EL (cell line): ENCODE measurements at regions not wholly inside any gene's neighbourhood (a gene's known extent, or its start where the extent isn't known, plus 50 kb on each side); places are given as distances from the start of the nearest gene placed in this dataset.
"Not testable (repeated sequence)": the region's sequence is repeated elsewhere in the genome, so short reads cannot be mapped to it uniquely, and the experiment has no call there.

Source experiments
- DNase-seq: peaks from one replicate; pipeline ENCODE4 v3.0.0-alpha.2; 2016

DNA sequence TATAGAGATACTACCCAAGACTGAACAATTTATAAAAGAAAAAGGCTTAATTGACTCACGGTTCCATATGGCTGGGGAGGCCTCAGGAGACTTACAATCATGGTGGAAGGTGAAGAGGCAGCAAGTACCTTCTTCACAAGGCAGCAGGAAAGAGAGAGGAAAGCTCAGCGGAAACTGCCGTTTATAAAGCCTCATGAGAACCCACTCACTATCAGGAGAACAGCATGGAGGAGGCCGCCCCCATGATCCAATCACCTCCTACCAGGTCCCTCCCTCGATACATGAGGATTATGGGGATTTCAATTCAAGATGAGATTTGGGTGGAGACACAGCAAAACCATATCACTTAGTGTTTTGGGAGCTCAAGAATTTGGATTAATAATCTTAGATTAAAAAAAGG, 240.2 kb downstream of the UACA start:
- DNase-seq: no peak

DNA sequence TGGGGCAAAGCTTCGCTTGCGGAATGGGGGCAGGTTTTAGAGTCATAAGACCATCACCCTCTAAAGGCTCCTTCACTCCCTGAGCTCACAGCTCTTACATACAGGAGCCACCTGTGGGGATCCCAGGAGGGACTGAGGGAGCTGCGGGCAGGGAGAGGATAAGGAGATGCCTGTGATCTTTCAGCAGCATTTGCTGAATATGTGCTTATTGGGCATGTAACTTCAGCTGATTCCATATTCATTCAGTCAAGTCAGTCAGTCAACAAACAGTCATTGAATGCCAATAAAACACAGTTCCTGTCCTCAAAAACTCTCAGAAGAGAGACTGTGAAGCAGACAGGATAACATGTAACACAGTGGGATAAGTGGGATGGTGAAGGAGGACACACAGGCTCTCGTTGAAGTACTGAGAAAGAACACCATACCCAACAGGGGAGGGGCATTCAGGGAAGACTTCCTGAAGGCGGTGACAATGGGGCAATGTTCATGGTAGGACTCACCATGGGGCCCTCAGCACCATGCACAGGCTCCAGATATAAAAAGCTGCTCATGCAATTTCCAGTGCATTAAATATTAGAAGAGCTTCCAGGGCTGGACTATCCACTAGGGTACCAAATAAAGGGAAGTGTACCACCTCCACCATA, 240.9 kb downstream of the UACA start:
- DNase-seq: no peak

DNA sequence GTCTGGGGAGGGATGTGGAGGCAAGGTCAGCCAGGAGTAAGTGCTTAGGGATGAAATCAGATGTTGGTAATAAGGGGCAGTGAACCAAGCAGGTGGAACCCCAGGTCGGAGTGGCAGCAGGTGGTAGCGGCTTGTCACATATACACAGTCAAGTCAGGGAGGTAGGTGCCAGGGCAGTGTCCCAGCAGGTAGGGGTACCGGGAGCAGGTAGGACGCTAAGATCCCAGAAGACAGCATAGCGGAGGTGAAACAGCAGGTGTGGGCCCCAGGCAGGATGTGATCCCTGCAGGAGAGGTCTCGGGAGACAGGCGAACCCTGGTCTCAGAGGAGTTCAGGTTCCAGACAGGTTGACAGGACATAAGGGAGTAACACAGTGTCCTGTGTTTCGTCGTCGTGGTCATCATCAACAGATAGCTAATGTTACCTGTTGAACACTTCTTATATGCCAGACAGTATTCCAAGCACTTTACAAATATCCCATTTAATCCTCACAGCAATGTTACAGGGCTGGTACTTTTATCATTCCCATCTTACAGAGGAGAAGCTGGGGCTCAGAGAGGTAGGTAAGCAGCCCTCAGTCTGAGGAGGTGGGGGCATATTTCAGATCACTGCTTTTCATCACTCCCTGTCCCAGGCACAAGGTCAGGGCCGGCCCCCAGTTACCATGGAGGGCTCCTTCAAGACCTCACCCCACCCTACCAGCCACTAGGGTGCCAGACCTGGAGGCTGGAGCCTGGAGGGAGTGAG, 241.6 kb downstream of the UACA start:
- DNase-seq: no peak

DNA sequence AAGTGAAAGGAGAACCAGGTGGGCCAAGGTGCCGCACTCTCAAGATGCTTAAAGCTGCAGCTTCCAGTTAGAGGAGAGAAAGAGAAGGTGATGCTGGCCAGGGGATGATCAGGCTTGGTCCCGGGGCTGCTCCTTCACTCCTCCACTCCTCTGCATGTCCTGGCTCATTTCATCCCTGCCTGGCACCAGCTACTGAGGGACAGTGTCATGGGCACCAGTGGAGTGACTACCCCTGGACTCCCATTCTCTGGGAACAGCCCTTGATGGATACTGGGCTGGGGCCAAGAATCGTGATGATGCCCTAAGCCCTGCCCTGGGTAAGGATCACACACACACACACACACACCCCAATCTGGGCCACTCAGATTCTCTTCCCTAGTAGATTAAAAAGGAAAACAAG, 243.7 kb downstream of the UACA start:
- DNase-seq: no peak

DNA sequence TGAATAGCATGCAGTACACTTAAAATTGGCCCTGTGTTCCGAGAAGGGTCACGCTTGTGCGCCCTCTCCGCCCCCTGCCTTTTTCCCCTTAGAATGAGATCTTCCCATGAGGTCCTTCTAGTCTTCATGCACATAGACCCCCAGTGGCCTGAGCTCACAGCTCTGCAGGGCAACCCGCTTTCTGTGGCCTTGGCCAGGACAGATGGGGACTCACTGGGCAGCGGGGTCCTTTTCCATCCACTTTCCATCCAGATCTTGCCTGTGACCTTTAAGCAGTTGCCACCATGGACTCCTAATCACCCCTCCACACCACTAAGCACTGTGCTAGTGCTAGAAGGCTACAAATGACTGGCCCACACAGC, 244.4 kb downstream of the UACA start:
- DNase-seq: no peak

DNA sequence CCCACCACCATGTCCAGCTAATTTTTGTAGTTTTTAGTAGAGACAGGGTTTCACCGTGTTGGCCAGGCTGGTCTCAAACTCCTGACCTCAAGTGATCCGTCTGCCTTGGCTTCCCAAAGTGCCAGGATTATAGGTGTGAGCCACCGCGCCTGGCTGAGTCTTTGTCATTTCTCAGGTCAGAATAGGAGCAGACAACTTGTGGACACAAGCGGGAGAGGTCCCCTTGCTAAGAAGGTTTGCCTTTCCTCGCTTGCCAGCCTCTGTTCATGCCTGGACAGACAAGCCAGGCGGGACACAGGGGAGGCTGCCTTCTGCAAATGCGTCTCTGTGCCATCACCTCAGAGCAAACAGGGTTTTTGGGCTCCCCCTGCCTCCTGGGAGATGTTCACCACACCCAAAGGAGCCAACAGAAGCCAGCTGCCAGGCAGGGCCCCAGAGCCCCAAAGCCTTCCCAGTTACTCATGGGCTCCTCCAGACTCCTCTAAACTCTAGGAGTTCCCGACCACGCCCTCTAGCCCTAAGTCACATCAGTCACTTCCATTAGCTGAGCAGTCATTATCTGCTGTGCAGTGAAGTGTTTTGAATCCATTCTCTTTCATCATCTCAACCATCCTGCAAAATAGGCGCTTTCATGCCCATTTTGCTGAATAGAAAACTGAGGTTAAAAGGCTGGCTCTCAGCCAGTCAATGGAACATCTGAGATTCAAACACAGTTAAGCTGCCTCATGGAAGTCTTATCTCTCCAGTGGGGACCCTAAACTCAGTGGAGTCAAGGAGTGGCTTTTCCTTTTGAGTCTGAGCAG, 245.0 kb downstream of the UACA start:
- no peak for DNase-seq

DNA sequence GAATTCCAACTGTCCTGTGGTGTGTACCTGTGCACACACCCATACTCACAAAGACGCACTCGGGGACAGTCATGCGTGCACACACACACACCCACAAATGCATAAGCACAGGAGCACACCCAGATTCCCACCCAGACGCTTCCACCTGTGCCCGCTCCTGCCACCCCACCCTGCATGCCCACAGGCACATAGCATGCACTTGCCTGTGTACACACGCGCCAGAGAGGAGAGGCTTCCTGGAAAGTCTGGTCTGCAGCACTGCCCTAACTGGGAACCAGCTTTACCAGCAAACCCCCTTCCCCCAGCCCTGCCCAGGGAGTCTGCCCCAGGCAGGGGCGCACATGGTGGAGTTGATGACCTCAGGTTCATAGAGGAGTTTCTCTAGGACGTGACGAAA, 246.2 kb downstream of the UACA start:
- no peak for DNase-seq

DNA sequence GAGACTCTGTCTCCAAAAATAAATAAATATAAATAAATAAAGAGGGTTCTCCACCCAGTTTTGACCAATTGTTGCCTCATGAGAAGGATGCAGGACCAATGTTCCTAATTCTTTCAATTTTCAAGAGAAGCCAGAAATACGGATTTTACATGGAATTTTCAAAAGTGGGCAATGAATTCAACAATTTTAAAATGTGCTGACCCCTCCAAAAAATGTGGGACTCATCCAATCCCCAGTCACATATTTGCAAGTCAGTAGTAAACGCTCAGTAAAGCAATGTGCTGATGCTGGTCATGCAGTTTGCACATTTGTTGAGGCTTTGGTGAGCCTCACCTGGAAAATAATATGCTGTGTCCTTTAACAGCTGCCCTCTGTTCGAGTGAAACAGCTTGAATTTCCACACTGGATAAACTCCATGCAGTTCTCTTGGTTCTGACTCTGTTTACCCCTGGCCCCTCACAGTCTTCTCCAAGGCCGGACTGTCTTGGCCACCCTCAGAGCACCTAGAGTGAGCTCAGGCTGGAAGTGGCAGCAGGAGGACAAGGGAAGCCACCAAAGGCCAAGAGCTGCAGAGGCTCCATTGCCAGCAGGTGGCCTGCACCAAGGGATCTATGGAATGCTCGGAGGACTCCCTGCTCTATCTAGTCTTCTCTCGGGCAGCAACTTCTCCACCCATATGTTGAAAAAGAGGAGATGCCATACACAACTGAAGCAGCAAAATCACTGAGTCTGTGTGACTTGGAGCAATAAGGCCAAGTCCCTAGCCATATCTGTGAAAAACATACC, 246.8 kb downstream of the UACA start:
- DNase-seq: no peak

DNA sequence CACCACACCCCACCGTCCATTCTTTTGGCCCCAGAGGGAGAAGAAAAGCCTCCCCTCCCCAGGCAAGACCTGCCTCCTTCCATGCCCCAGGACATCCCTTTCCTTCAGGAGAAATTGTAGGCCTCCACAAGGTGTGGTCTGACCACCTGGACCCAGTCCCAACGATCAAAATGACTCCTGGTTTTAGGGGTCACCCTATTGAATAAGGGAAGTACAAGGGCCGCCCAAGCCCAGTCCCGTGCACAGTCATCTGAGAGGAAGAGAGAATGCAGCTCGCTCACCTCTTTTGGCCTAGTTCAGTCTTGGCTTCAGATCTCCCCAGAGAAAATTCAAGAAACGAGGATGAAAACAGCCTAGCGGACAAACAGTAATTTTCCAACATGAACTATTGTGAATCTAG, 249.1 kb downstream of the UACA start:
- no peak for DNase-seq

DNA sequence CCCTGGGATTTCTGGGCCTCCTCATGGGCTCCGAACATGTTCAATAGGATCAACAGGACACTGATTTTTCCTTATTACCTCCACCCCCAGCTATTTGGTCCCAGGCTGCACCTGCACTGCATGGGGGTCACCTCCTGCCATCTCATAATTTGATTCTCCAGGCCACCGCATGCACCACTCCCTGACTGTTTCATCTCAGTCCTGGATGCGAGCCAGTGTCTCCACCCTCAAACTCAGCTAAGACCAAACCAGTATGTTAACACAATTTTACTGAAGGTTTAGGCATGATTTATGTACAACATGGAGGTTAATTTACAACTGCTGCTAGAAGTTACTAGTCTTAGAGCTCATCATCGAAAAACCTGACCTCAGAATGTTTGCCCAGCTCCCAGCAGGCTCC, 249.5 kb downstream of the UACA start:
- DNase-seq: no peak

DNA sequence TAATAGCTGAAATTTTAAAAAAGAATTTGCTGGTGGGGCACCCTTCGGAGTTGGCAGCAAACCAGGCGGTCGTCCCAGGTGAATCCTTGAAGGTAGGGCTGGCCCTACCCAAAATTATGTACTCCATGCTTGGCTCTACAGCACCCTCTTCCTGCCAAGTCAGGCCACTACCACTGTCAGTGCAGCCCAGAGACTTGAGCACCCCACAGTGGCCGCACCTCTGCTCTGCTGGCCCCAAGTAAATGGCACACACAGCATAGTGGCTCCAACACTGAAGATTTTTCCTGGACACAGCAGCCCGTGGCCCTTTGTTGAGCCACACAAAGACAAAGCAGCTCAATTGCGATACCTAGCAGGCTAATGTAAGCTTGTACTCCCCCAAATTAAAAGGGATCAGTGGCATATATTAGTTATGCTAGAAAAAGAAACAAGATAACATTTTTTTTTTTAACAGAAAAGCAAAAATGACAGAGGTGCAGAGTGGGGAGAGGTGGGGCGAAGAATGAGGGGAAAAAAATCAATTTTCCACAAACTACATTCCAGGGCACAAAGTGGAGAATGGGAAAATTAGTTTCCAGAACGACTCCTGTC, 250.5 kb downstream of the UACA start:
- DNase-seq: peak; percentile 62

DNA sequence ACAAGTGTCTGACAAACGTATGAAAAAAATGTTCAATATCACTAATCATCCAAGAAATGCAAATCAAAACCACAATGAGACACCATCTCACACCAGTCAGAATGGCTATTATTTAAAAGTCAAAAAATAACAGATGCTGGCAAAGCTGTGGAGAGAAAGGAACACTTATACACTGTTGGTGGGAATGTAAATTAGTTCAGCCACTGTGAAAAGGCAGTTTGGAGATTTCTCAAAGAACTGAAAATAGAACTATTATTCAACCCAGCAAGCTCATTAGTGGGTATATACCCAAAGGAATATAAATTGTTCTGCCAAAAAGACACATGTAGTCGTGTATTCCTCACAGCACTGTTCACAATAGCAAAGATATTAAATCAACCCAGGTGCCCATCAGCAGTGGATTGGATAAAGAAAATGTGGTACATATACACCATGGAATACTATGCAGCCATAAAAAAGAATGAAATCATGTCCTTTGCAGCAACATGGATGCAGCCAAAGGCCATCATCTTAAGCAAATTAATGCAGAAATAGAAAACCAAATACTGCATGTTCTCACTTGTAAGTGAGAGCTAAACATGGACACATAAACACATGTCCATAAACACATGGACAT, 251.3 kb downstream of the UACA start:
- DNase-seq: not testable (repeated sequence)

DNA sequence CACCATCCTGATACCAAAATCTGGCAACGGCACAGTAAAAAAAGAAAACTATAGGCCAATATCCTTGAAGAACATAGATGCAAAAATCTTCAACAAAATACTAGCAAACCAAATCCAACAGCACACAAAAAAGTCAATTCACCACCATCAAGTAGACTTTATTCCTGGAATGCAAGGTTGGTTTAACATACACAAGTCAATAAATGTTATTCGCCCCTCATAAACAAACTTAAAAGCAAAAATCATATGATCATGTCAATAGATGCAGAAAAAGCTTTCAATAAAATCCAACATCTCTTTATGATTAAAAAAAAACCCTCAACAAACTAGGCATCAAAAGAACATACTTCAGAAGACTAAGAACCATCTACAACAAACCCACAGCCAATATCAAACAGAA, 252.9 kb downstream of the UACA start:
- no peak for DNase-seq

DNA sequence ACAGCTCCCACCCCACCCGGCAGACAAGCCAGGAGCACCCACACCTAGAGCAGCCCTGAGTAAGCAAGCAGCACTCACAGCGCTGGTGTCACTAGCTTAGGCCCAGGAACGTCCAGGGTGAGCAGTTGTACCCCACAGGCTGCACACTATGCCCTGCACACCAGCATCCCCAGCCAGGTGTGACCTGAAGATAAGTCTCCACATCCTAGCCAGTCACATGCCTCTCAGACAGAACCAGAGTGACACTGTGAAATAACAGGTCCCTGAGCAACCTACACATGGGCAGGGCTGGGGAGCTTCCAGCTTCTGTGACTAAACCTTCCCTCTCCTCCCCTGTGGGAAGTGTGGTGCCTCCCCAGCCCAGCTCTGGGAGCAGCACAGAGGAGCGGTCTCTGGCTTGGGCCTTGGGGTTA, 253.6 kb downstream of the UACA start:
- no peak for DNase-seq

DNA sequence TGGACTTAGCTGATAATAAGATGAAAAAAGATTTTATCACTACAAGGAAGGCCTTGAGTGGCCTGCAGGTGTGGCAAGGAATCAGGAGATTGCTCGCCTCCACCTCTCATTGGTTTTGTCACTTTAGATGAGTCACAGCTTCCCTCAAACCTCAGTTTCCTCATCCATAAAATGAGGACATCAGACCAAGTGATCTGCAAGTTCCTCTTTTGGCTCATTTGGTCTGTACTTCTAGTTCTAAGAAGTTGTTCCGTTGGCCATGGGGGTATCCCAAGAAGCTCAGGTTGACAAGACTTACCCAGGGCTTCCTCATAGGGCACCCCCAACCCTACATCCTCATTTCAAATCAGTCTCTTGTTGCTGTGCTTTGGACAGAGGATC, 254.1 kb downstream of the UACA start:
- no peak for DNase-seq

DNA sequence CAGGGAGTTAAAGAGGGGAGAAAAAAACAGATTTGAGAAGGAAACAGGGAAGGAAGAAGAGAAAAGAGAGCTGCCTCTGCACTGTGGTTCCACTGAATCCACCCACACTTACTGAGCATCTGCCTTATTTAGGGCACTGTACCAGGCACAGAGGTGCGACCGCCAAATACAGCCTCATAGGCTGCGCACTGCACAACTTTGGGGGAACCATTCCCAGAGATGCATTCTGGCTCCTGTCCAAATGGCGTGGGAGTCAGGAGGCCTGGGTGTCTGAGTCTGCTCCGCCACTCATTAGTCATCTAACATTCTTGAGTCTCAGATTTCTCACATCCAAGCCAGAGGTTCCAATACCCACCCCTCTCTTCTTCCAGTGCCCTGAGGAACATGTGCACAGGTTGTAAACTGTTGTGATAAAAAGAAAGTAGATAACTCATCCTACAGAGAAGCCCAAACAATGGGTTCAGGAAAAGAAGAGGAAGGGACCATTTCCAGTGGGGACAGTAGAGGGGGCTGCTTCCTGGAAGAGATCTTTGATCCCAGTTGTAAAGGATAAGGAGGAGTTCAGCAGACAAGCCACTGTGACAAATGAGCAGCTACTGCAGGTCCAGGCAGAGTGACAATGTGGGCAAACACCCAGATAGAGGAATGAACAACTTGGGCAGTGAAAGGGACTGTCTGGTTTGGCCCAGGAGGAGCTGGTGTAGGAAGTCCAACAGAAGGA, 254.6 kb downstream of the UACA start:
- DNase-seq: peak; percentile 91

DNA sequence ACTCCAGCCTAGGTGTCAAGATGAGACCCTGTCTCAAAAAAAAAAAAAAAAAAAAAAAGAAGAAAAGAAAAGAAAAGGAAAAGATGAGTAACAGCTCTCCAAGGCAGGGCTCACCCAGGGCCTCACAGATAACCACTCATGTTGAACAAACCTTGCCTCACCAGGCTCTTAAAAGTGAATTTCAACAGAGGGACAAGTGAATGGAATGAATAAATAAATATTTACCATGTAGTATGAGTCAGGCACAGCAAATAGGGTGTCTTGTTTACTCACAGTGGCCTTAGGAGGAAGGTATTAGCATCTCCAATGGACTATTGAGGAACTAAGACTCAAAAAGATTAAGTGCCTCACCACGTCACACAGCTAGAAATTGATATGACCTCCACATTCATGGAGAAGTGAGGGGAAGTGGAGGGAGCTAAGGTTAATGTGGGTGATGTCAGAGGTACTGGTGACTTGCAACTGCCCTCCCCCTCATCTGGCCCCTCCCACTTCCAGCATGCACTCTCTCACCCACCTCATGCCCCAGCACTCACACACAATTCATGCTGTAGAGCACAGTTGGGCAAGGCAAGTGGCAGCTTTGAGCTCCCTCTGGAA, 255.5 kb downstream of the UACA start:
- DNase-seq: peak; percentile 49

DNA sequence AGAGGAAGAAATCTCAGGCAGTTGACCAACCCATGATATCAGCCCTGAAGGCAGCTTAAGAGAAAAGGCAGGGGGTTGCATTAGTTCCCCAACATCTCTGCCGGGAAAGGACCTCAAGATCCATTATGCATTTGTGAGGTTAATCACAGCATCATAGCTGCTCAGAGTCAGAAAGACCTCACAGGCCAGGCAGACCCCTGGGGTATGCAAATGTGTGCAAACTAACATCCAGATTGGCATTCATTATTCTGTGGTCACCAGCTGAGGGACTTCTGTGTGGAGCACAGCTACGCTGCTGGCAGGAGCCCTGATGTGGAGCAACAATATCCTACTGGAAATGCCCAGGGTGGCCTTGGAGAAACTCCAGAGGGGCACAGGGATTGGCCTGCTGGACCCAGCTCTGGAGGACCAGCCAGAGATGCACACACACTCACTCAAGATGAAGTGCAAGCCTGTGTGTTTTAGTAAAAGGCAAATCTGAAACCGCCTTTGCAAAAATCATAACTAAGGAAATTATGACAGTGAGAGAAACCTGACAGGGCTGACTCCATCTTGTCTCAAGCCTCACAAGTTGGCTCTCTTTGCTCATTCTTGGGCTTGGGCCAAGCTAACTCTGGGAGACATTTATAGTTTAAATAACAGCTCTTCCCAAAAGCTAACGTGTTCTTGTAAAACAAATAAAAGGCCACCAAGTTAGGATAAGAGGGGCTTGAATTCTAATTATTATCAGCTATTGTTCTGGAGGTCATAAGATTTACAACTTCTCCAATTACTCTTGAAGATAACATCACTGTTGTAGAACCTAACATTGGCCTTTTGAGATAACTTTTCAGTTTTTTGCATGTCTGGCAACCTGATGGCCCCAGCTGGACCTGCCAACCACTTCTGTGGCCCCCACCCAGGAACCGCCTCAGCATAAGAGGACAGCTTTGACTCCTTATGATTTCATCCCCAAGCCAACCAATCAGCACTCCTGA, 257.1 kb downstream of the UACA start:
- DNase-seq: no peak

DNA sequence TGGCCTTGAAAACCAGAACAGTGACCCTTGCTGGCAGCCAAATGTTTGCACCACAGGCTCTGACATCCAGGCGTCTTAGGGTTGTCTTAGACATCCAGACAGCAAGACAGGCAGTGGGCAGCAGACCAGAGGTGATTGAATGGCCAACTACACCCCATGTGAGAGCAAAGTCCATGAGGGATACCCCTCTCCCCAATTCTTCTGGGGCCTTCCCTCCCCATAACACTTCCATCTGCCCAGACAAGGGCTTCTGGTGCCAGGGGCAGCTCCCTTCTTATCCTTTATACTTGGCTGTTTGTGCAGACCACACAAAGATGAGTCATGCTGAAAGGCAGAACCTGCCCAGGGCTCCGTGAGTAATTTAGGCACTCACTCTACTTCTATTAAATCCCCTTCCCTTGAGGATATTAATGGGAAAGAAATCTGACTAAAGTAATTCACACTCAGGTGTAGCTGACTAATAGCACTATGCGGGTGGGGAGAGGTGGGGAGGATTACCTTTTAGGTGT, 257.9 kb downstream of the UACA start:
- peak; percentile 85 for DNase-seq

DNA sequence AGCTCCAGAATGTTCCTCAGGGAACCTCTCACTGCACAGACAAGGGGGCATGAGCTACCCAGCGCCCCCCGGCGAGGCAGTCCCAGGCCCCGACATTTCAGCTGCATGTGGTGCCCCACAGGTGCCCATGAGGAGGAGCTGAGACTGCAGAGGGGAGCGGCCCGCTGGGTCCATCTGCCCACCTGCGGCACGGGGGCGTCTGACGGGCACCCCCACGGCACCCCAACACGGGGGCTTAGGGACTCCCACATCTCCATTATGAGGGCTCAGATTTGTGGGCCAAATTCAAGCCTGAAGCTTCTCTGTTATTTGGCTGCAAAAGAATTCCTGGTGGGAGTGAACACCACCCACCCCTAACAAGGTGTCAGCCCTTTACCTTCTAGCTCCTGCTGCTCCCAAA, 258.4 kb downstream of the UACA start:
- DNase-seq: no peak
